Right lobe of liver (tissue), 6 donors: ENCODE measurements at regions not wholly inside any gene's neighbourhood (a gene's known extent, or its start where the extent isn't known, plus 50 kb on each side); places are given as distances from the start of the nearest gene placed in this dataset.

Experiments
- ATAC-seq, 4 donors: fragments of 200-7000 bp; cut with Tn5 transposase; one replicate each; pipeline ENCODE4 v1.9.1; 2020; ENCODE audit warnings: mild to moderate bottlenecking in 4 of 4, moderate library complexity in 4 of 4
- DNase-seq, 3 donors: peaks; one replicate each; pipeline ENCODE4 v3.0.0-alpha.2; 2020
- H3K27ac ChIP-seq, 3 donors: fragments of 200-600 bp; one replicate each; pipeline ENCODE4 v1.8.0; 2022
- H3K27me3 ChIP-seq, 2 donors: fragments of 200-600 bp; one replicate each; pipeline ENCODE4 v1.8.0; 2022
- H3K36me3 ChIP-seq, 4 donors: fragments of 200-600 bp; sonication (generic) in 1 of 4; one replicate each; pipeline versions ENCODE4 v1.5.1 to v1.8.0; 2017 to 2022; ENCODE audit warnings: control low read depth in 1 of 4
- H3K4me1 ChIP-seq, 4 donors: fragments of 200-600 bp; sonication (generic) in 1 of 4; one replicate each; pipeline versions ENCODE4 v1.5.1 to v1.8.0; 2017 to 2022; ENCODE audit warnings: control low read depth in 1 of 4
- H3K4me3 ChIP-seq, 3 donors: fragments of 200-600 bp; one replicate each; pipeline ENCODE4 v1.8.0; 2022
- H3K9me3 ChIP-seq, 4 donors: fragments of 200-600 bp; sonication (generic) in 1 of 4; one replicate each; pipeline versions ENCODE4 v1.5.1 to v1.8.0; 2017 to 2022; ENCODE audit warnings: control low read depth in 1 of 4
- POLR2A ChIP-seq: fragments of 450-650 bp; IDR thresholded peaks from one replicate; pipeline ENCODE4 v1.6.1; 2017; ENCODE audit warnings: antibody characterized with exemption, mild to moderate bottlenecking
- WGBS: methylation state at CpG from one replicate; pipeline ENCODE4 v1.1.6; 2018; ENCODE audit warnings: low coverage, low lambda C conversion rate; ENCODE audit not compliant: insufficient coverage; ENCODE audit errors: missing lambda C conversion rate; 5-methylcytosine and 5-hydroxymethylcytosine counted together
- intact Hi-C, 2 donors: fragments of 100-400 bp; cut with DNase I; formaldehyde crosslinking; loops; one replicate each; pipeline versions ENCODE4 v1.11.2 to v1.14.1; 2022
- TF ChIP-seq, protein P1 (sequence below), 4 donors: fragments of 200-600 bp in 3 of 4; fragments of 450-650 bp in 1 of 4; IDR thresholded peaks; one replicate each; pipeline versions ENCODE4 v1.5.1 to v1.8.0; 2016 to 2022; ENCODE audit warnings: antibody characterized with exemption in 4 of 4, mild to moderate bottlenecking in 2 of 4
- donor health status: DM: no; HTN: yes; CAD: no.
- donor health status: DM: no; HTN: no; CAD: no.
- donor health status: DM: no; HTN: no; CAD: no.
- donor health status: DM: no; HTN: yes; CAD: no.
- donor health status: DM: no; HTN: yes; CAD: no.

DNA sequence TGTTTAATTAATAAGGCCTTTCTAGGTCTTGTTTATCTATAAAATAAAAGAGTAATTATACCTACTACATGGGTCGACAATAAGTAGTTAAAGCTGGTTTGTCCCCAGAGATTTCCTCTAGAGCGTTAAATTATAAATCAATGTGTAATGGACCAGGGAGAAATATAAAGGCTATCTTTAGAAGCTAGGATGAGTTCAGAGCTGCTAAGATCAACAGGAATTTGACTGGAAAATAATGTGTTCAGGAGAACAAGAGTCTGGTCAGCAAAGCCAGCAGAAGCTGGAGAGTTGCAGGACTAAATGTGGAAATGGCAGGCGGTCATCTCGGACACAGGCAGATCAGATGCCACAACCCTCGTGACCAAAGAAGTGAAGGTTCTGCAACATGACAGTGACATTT is 428.8 kb downstream of the EPM2A start:
- Histone ChIP-seq H3K36me3 (no peaks in the 10 kb centered on the region), H3K4me1 (no peaks in the 10 kb centered on the region), H3K27me3 (no peaks in the 10 kb centered on the region), H3K4me3 (no peak overlapping the region), H3K9me3 (no peaks in the 10 kb centered on the region), H3K27ac (no peak overlapping the region)
- TF ChIP-seq POLR2A = no peak
- TF ChIP-seq, protein P1, sequence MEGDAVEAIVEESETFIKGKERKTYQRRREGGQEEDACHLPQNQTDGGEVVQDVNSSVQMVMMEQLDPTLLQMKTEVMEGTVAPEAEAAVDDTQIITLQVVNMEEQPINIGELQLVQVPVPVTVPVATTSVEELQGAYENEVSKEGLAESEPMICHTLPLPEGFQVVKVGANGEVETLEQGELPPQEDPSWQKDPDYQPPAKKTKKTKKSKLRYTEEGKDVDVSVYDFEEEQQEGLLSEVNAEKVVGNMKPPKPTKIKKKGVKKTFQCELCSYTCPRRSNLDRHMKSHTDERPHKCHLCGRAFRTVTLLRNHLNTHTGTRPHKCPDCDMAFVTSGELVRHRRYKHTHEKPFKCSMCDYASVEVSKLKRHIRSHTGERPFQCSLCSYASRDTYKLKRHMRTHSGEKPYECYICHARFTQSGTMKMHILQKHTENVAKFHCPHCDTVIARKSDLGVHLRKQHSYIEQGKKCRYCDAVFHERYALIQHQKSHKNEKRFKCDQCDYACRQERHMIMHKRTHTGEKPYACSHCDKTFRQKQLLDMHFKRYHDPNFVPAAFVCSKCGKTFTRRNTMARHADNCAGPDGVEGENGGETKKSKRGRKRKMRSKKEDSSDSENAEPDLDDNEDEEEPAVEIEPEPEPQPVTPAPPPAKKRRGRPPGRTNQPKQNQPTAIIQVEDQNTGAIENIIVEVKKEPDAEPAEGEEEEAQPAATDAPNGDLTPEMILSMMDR (IDR thresholded peaks at IDR 0.05) = no peak
- ATAC-seq (no peak), DNase-seq (no peak)
- intact Hi-C loops = no loop called here
- whole genome bisulfite sequencing = 84% methylated on average over 5 of the region's 5 CpGs

DNA sequence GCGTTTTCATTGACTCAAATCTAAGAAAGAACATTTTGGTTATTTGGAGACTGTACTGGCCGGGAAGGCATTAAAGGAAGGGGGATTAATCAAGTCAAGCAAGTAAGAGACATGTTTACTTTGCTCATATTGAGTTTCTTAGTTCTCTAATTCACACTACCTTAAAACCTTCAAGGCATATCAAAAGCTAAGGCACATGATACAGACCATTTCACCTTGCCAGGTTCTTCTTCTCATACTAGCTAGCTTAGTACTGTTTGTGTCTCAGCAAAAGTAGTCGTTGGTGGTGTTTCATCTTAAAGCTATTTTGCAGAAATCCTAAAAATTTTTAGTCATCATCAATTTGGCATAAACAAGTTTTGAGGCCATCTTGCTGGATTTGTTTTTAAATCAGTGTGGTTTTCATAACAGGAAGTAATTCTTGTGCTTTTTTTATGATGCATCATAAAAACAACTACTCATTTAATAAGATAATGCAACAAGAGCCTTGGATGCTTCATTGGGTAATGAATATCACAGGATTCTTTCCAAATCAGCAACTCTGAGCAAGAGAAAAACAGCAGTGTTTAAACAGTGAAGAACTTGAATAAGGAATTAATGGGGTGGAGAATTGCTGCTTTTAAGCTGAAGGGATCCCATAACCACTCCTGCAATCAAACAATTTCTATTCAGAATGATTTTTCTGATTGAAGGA is 425.3 kb downstream of the EPM2A start:
- TF ChIP-seq, protein P1 (IDR thresholded peaks at IDR 0.05) = no peak
- TF ChIP-seq POLR2A = no peak
- Histone ChIP-seq H3K27ac (no peak overlapping the region), H3K4me3 (no peak overlapping the region), H3K27me3 (no peaks in the 10 kb centered on the region), H3K4me1 (no peaks in the 10 kb centered on the region), H3K9me3 (no peaks in the 10 kb centered on the region), H3K36me3 (no peaks in the 10 kb centered on the region)
- ATAC-seq (no peak), DNase-seq (no peak)
- 73% methylated on average over 3 of the region's 3 CpGs for WGBS
- intact Hi-C loops = no loop called here

DNA sequence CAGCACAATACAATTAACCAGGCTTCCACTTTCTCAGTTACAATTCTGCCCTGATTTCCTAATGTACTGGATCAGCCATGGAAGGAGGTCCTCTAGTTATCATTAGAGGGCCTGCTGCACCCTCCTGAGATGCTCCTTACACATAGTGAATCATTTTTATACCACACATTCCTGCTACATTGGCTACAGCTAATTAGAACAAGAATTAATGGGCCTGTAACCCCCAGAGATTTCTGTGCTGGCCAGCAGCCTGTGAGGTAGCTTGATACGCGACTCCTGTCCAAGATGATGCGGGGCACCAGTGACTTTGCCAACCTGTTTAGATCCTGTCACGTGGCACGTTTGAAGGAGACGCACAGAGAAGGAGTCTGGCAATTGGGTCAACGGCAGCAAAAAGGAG is 422.8 kb downstream of the EPM2A start:
- TF ChIP-seq POLR2A = no peak
- TF ChIP-seq, protein P1 (IDR thresholded peaks at IDR 0.05) = no peak
- intact Hi-C loops = no loop called here
- no peak for DNase-seq
- WGBS = 95% methylated on average over 7 of the region's 7 CpGs
- H3K4me1 ChIP-seq = no peaks in the 10 kb centered on the region
- no peak for ATAC-seq
- no peak overlapping the region for H3K27ac ChIP-seq
- no peak overlapping the region for H3K4me3 ChIP-seq
- H3K27me3 ChIP-seq = no peaks in the 10 kb centered on the region
- H3K36me3 ChIP-seq = no peaks in the 10 kb centered on the region
- H3K9me3 ChIP-seq = no peaks in the 10 kb centered on the region

DNA sequence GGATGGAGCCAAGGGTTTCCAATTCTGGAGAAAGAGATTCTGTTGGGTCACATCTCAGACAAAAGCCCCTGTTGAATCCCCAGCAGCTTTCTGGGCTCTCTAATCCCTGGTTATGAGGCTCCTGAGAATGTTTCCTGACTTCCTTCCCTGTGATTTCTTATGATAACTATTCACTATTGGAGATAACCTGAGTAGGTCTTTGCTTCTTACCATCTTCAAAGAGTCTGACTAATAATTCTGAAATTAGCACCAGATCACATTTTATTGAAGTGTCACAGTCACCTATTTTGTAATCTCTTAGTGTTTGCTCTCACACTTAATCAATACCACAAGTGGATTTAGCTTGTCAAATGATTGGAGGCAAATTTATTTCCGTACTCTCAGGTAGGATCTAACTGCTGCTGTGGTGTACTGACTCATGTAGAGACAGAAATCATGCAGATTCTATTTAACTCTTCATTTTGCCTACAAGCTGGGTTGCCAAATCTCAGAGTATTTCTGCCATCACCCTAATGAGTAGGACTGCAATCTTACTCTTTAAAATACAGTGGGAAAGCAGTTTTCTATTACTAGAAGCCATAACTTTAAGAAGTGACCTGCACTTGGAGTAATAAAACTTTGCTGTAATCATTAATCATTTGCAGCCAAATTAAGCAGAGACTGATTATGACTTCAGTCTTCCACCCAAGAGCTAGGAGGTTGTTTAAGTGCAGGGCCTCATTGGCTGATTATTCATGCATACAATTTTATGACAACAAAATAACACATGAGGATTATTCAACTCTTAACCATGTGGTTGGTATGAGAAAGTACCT is 422.1 kb downstream of the EPM2A start:
- no peak for ATAC-seq
- no peak for TF ChIP-seq POLR2A
- TF ChIP-seq, protein P1 (IDR thresholded peaks at IDR 0.05) = no peak
- Histone ChIP-seq H3K9me3 (no peaks in the 10 kb centered on the region), H3K27ac (no peak overlapping the region), H3K36me3 (no peaks in the 10 kb centered on the region), H3K27me3 (no peaks in the 10 kb centered on the region), H3K4me1 (no peaks in the 10 kb centered on the region), H3K4me3 (no peak overlapping the region)
- 63% methylated on average over 1 of the region's 1 CpG for WGBS
- intact Hi-C loops = no loop called here
- DNase-seq = no peak
